GM23338 (cell line): ENCODE measurements at regions not wholly inside any gene's neighbourhood (a gene's known extent, or its start where the extent isn't known, plus 50 kb on each side); places are given as distances from the start of the nearest gene placed in this dataset.

Experiments
- ATAC-seq: fragments of 200-7000 bp; cut with Tn5 transposase; 3 replicates; pipeline ENCODE4 v1.9.1; 2020
- DNase-seq: peaks from one replicate; pipeline ENCODE4 v3.0.0-alpha.2; 2015; ENCODE audit warnings: low spot score
- H2AFZ ChIP-seq: fragments of 200-600 bp; sonication (generic); 2 replicates; pipeline ENCODE4 v1.8.0; 2016; ENCODE audit warnings: antibody characterized with exemption, mild to moderate bottlenecking, moderate library complexity
- H3F3A ChIP-seq: fragments of 200-600 bp; sonication (generic); replicated peaks from 2 replicates; pipeline ENCODE4 v1.8.0; 2017; ENCODE audit warnings: antibody characterized with exemption, mixed run types, low read depth
- H3K27ac ChIP-seq: fragments of 200-600 bp; sonication (generic); 2 replicates; pipeline ENCODE4 v1.6.1; 2016; ENCODE audit warnings: low read depth
- H3K27me3 ChIP-seq: fragments of 200-600 bp; sonication (generic); 2 replicates; pipeline ENCODE4 v1.8.0; 2016; ENCODE audit warnings: mild to moderate bottlenecking, mixed run types, moderate library complexity; ENCODE audit not compliant: insufficient read depth
- H3K36me3 ChIP-seq: fragments of 200-600 bp; sonication (generic); 2 replicates; pipeline ENCODE4 v1.8.0; 2016; ENCODE audit warnings: mild to moderate bottlenecking; ENCODE audit not compliant: insufficient read depth
- H3K4me1 ChIP-seq: fragments of 200-600 bp; sonication (generic); 2 replicates; pipeline ENCODE4 v1.8.0; 2016; ENCODE audit warnings: mild to moderate bottlenecking, moderate library complexity; ENCODE audit not compliant: insufficient read depth
- H3K4me2 ChIP-seq: fragments of 200-600 bp; sonication (generic); 2 replicates; pipeline ENCODE4 v1.7.1; 2017; ENCODE audit warnings: mixed run types
- H3K4me3 ChIP-seq: fragments of 200-600 bp; sonication (generic); 2 replicates; pipeline ENCODE4 v1.6.1; 2016; ENCODE audit warnings: mixed run types
- H3K79me2 ChIP-seq: fragments of 200-600 bp; sonication (generic); replicated peaks from 2 replicates; pipeline ENCODE4 v1.8.0; 2017; ENCODE audit warnings: mild to moderate bottlenecking; ENCODE audit not compliant: insufficient read depth
- H3K9me2 ChIP-seq: fragments of 200-600 bp; sonication (generic); 2 replicates; pipeline ENCODE4 v1.8.0; 2017; ENCODE audit not compliant: insufficient read depth
- H4K20me1 ChIP-seq: fragments of 200-600 bp; sonication (generic); replicated peaks from 2 replicates; pipeline ENCODE4 v1.8.0; 2017; ENCODE audit warnings: mild to moderate bottlenecking; ENCODE audit not compliant: insufficient read depth
- H3K27ac Mint-ChIP-seq: 2 replicates; pipeline ENCODE4 v1.8.0; 2020; ENCODE audit warnings: inconsistent platforms, mild to moderate bottlenecking, moderate library complexity, mixed read lengths
- H3K27me3 Mint-ChIP-seq: 3 replicates; pipeline ENCODE4 v1.8.0; 2022; ENCODE audit warnings: low read depth, mild to moderate bottlenecking, moderate library complexity, mixed read lengths, inconsistent platforms; ENCODE audit not compliant: insufficient read depth, poor library complexity
- H3K36me3 Mint-ChIP-seq: 3 replicates; pipeline ENCODE4 v1.8.0; 2021; ENCODE audit warnings: low read depth, mild to moderate bottlenecking, inconsistent platforms, moderate library complexity, mixed read lengths
- H3K4me1 Mint-ChIP-seq: 3 replicates; pipeline ENCODE4 v1.8.0; 2020; ENCODE audit warnings: mild to moderate bottlenecking, inconsistent platforms, mixed read lengths
- H3K4me3 Mint-ChIP-seq: 3 replicates; pipeline ENCODE4 v1.8.0; 2021; ENCODE audit warnings: moderate library complexity, mild to moderate bottlenecking, inconsistent platforms, mixed read lengths
- H3K9me3 Mint-ChIP-seq: 3 replicates; pipeline ENCODE4 v1.8.0; 2020; ENCODE audit warnings: moderate library complexity, mild to moderate bottlenecking, inconsistent platforms, mixed read lengths
- CTCF ChIP-seq, 2 experiments: fragments of 200-600 bp in 1 of 2; sonication (generic) in 1 of 2; conservative IDR thresholded peaks; 2 replicates each; pipeline versions ENCODE4 v1.5.1 to v1.6.1; 2016 to 2017; ENCODE audit warnings: antibody characterized with exemption in 2 of 2, low read depth in 2 of 2, mild to moderate bottlenecking in 2 of 2, moderate library complexity in 1 of 2
- EZH2 ChIP-seq: fragments of 200-600 bp; sonication (generic); IDR thresholded peaks from one replicate; pipeline ENCODE4 v1.8.0; 2017; ENCODE audit warnings: antibody characterized with exemption, mild to moderate bottlenecking, low read depth; ENCODE audit not compliant: unreplicated experiment
- NANOG ChIP-seq: IDR thresholded peaks from 2 replicates; pipeline ENCODE4 v1.6.1; 2016; ENCODE audit warnings: antibody characterized with exemption, borderline replicate concordance
- ZNF331 ChIP-seq: fragments of 250-450 bp; sonication (Bioruptor Pico); IDR thresholded peaks from 2 replicates; pipeline ENCODE4 v1.5.0; 2020; ENCODE audit warnings: low read depth, mild to moderate bottlenecking, moderate library complexity
- ZNF462 ChIP-seq: fragments of 250-450 bp; sonication (Bioruptor Pico); IDR thresholded peaks from 2 replicates; pipeline ENCODE4 v1.5.0; 2020; ENCODE audit warnings: mild to moderate bottlenecking, moderate library complexity

- TF ChIP-seq ZNF462: no peak
- TF ChIP-seq CTCF (conservative IDR thresholded peaks at IDR 0.05; ENCODE audit: low read depth in 2 of 2): no peak
- no peak for TF ChIP-seq ZNF331 (CRISPR knock-in tag)
Observed at GRCh38 chr16:80449392-80449791, 91.4 kb upstream of the DYNLRB2 start (continued).

- Mint-ChIP-seq H3K9me3 (no peaks in the 10 kb centered on the region), H3K4me3 (no peak overlapping the region), H3K27ac (no peak overlapping the region), H3K27me3 (no peaks in the 10 kb centered on the region), H3K4me1 (no peaks in the 10 kb centered on the region), H3K36me3 (no peaks in the 10 kb centered on the region)
- Histone ChIP-seq H3K79me2 (no peaks in the 10 kb centered on the region), H3K4me1 (no peaks in the 10 kb centered on the region), H4K20me1 (no peaks in the 10 kb centered on the region), H2AFZ (no peak overlapping the region), H3K4me2 (no peak overlapping the region), H3F3A (no peaks in the 10 kb centered on the region), H3K4me3 (no peak overlapping the region), H3K36me3 (no peaks in the 10 kb centered on the region), H3K9me2 (peaks cover 13% of the 10 kb centered on the region), H3K27me3 (no peaks in the 10 kb centered on the region), H3K27ac (no peak overlapping the region)
- ATAC-seq: no peak
- DNase-seq: no peak
- TF ChIP-seq EZH2 (no peak), NANOG (no peak), CTCF (conservative IDR thresholded peaks at IDR 0.05; ENCODE audit: low read depth in 2 of 2) (no peak)
Observed at GRCh38 chr16:80447241-80447640, 93.6 kb upstream of the DYNLRB2 start.
